ENCODE measurements at regions not wholly inside any gene's neighbourhood (a gene's known extent, or its start where the extent isn't known, plus 50 kb on each side); places are given as distances from the start of the nearest gene placed in this dataset.

DNA sequence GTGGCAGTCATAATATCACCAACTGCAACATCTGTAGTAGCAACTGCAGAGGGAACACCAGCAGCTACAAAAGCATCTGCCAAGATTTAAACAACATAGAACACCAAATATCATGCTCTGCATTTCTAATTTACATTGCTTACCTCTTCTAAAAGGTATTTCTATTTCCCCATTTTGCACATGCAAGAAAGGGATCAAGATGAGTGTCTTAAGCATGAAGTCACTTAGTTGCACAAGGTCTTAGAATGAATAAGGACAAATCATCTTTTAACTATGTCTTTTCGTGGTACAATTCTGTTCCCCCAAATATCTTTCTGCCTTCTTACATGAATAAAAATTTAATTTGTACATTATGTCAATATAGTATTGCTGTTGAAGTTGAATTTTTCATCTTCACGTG lies 1746.4 kb downstream of the EFNA5 start:
- TF ChIP-seq, protein P1, sequence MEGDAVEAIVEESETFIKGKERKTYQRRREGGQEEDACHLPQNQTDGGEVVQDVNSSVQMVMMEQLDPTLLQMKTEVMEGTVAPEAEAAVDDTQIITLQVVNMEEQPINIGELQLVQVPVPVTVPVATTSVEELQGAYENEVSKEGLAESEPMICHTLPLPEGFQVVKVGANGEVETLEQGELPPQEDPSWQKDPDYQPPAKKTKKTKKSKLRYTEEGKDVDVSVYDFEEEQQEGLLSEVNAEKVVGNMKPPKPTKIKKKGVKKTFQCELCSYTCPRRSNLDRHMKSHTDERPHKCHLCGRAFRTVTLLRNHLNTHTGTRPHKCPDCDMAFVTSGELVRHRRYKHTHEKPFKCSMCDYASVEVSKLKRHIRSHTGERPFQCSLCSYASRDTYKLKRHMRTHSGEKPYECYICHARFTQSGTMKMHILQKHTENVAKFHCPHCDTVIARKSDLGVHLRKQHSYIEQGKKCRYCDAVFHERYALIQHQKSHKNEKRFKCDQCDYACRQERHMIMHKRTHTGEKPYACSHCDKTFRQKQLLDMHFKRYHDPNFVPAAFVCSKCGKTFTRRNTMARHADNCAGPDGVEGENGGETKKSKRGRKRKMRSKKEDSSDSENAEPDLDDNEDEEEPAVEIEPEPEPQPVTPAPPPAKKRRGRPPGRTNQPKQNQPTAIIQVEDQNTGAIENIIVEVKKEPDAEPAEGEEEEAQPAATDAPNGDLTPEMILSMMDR (IDR thresholded peaks at IDR 0.05; ENCODE audit: low read length), result no peak
- TF ChIP-seq EZH2 (IDR thresholded peaks at IDR 0.05; ENCODE audit: borderline replicate concordance, low read length), result no peak
